CD14-positive monocyte (primary cell): ENCODE measurements at regions not wholly inside any gene's neighbourhood (a gene's known extent, or its start where the extent isn't known, plus 50 kb on each side); places are given as distances from the start of the nearest gene placed in this dataset.

Experiments used
- DNase-seq, 3 donors: peaks; one replicate each; pipeline ENCODE4 v3.0.0-alpha.2; 2011 to 2022
- H2AFZ ChIP-seq: 2 replicates; pipeline ENCODE4 v1.6.0; 2012; ENCODE audit warnings: mild to moderate bottlenecking, low read depth, low read length, inconsistent platforms; ENCODE audit not compliant: insufficient read depth, poor library complexity, severe bottlenecking
- H3K27ac ChIP-seq, 2 donors: 1 replicate in 1 of 2; 2 replicates in 1 of 2; pipeline ENCODE4 v1.5.1; 2012 to 2013; ENCODE audit warnings: low read length in 2 of 2, control low read depth in 1 of 2, inconsistent platforms in 1 of 2, low read depth in 1 of 2, mild to moderate bottlenecking in 1 of 2
- H3K27me3 ChIP-seq, 2 donors: one replicate each; pipeline versions ENCODE4 v1.6.0 to v1.6.1; 2011 to 2013; ENCODE audit warnings: low read length in 2 of 2; ENCODE audit not compliant: control insufficient read depth in 2 of 2, insufficient read depth in 2 of 2
- H3K36me3 ChIP-seq, 2 donors: replicated peaks in 1 of 2; 1 replicate in 1 of 2; 2 replicates in 1 of 2; pipeline versions ENCODE4 v1.5.1 to v1.6.1; 2012 to 2013; ENCODE audit warnings: low read length in 2 of 2, control low read depth in 1 of 2, inconsistent platforms in 1 of 2, mild to moderate bottlenecking in 1 of 2; ENCODE audit not compliant: insufficient read depth in 2 of 2, control insufficient read depth in 1 of 2
- H3K4me1 ChIP-seq, 2 donors: 1 replicate in 1 of 2; 2 replicates in 1 of 2; pipeline versions ENCODE4 v1.5.1 to v1.6.1; 2012 to 2013; ENCODE audit warnings: low read length in 2 of 2, control low read depth in 1 of 2, inconsistent platforms in 1 of 2, mild to moderate bottlenecking in 1 of 2, moderate library complexity in 1 of 2; ENCODE audit not compliant: insufficient read depth in 2 of 2, control insufficient read depth in 1 of 2
- H3K4me2 ChIP-seq: replicated peaks from 2 replicates; pipeline ENCODE3; 2012; ENCODE audit warnings: low read length, moderate library complexity, mild to moderate bottlenecking; ENCODE audit not compliant: poor library complexity, severe bottlenecking; ENCODE audit errors: extremely low read depth
- H3K4me3 ChIP-seq, 3 experiments: fragments of 200-600 bp in 1 of 3; sonication (generic) in 1 of 3; replicated peaks in 1 of 3; 1 replicate in 2 of 3; 2 replicates in 1 of 3; pipeline ENCODE4 v1.5.1; 2011 to 2013; ENCODE audit warnings: low read length in 3 of 3, mild to moderate bottlenecking in 3 of 3, control low read depth in 2 of 3, low read depth in 2 of 3, inconsistent platforms in 1 of 3, moderate library complexity in 1 of 3
- H3K79me2 ChIP-seq: 2 replicates; pipeline ENCODE4 v1.6.0; 2012; ENCODE audit warnings: mild to moderate bottlenecking, control low read depth, inconsistent platforms, low read length, moderate library complexity; ENCODE audit not compliant: insufficient read depth
- H3K9ac ChIP-seq: 2 replicates; pipeline ENCODE4 v1.6.0; 2017; ENCODE audit warnings: low read length, mild to moderate bottlenecking; ENCODE audit not compliant: insufficient read depth, poor library complexity, severe bottlenecking
- H3K9me3 ChIP-seq, 2 donors: replicated peaks in 1 of 2; 1 replicate in 1 of 2; 2 replicates in 1 of 2; pipeline versions ENCODE4 v1.5.1 to v1.6.1; 2012 to 2013; ENCODE audit warnings: low read length in 2 of 2, control low read depth in 1 of 2; ENCODE audit not compliant: control insufficient read depth in 1 of 2, insufficient read depth in 1 of 2
- H4K20me1 ChIP-seq: 2 replicates; pipeline ENCODE4 v1.6.0; 2012; ENCODE audit warnings: mild to moderate bottlenecking, low read length, control low read depth, moderate library complexity; ENCODE audit not compliant: insufficient read depth
- H3K27ac Mint-ChIP-seq, 7 donors: one replicate each; pipeline ENCODE4 v1.8.0; 2020; ENCODE audit warnings: mild to moderate bottlenecking in 7 of 7, mixed read lengths in 7 of 7, moderate library complexity in 6 of 7, inconsistent platforms in 2 of 7
- H3K27me3 Mint-ChIP-seq, 3 donors: one replicate each; pipeline ENCODE4 v1.8.0; 2021 to 2022; ENCODE audit warnings: low read depth in 3 of 3, mild to moderate bottlenecking in 3 of 3, mixed read lengths in 3 of 3, moderate library complexity in 3 of 3, inconsistent platforms in 1 of 3
- H3K36me3 Mint-ChIP-seq, 2 donors: one replicate each; pipeline ENCODE4 v1.8.0; 2020; ENCODE audit warnings: mixed read lengths in 2 of 2, inconsistent platforms in 1 of 2, mild to moderate bottlenecking in 1 of 2
- H3K4me1 Mint-ChIP-seq: one replicate; pipeline ENCODE4 v1.8.0; 2020; ENCODE audit warnings: mild to moderate bottlenecking, mixed read lengths
- H3K4me3 Mint-ChIP-seq, 2 donors: one replicate each; pipeline ENCODE4 v1.8.0; 2020; ENCODE audit warnings: mild to moderate bottlenecking in 2 of 2, mixed read lengths in 2 of 2, moderate library complexity in 1 of 2
- H3K9me3 Mint-ChIP-seq, 7 donors: one replicate each; pipeline ENCODE4 v1.8.0; 2020 to 2022; ENCODE audit warnings: mixed read lengths in 7 of 7, mild to moderate bottlenecking in 6 of 7, moderate library complexity in 6 of 7, inconsistent platforms in 2 of 7
- CTCF ChIP-seq: fragments of 200-600 bp; IDR thresholded peaks from one replicate; pipeline ENCODE4 v1.8.0; 2022; ENCODE audit warnings: antibody characterized with exemption, mild to moderate bottlenecking
- WGBS: methylation state at CpG from one replicate; pipeline ENCODE4 v1.1.5; 2013; ENCODE audit warnings: missing lambda C conversion rate; ENCODE audit not compliant: insufficient coverage; 5-methylcytosine and 5-hydroxymethylcytosine counted together
- intact Hi-C, 2 donors: fragments of 100-400 bp; cut with micrococcal nuclease; formaldehyde crosslinking; loops; one replicate each; pipeline versions ENCODE4 v1.15.0 to v1.15.1; 2023

- no peak for TF ChIP-seq CTCF
These were observed 254.1 kb upstream of the N4BP1 start for GRCh38 chr16:48864055-48864454.

GRCh38 chr16:48862087-48862532 lies 252.1 kb upstream of the N4BP1 start:
- no peaks in the 10 kb centered on the region for H3K4me1 ChIP-seq
- intact Hi-C loops: no loop called here
- TF ChIP-seq CTCF: no peak
- Mint-ChIP-seq H3K36me3 (no peaks in the 10 kb centered on the region), H3K4me1 (no peaks in the 10 kb centered on the region), H3K27me3 (peaks cover 0 to 3% (median 2%) of the 10 kb centered on the region in 3 donors), H3K9me3 (peaks cover 2 to 9% (median 5%) of the 10 kb centered on the region in 7 donors), H3K4me3 (no peak overlapping the region), H3K27ac (no peak overlapping the region)
- peaks cover 0 to 8% of the 10 kb centered on the region in 2 donors for H3K9me3 ChIP-seq
- no peaks in the 10 kb centered on the region for H3K36me3 ChIP-seq
- H3K27me3 ChIP-seq: no peaks in the 10 kb centered on the region
- H4K20me1 ChIP-seq: no peaks in the 10 kb centered on the region
- WGBS: 40% methylated on average over 7 of the region's 9 CpGs
- no peak overlapping the region for H3K27ac ChIP-seq
- no peak overlapping the region for H3K4me3 ChIP-seq
- no peak for DNase-seq
- no peak overlapping the region for H3K9ac ChIP-seq
- no peaks in the 10 kb centered on the region for H3K79me2 ChIP-seq
- no peak overlapping the region for H2AFZ ChIP-seq
- H3K4me2 ChIP-seq: no peak overlapping the region

More at GRCh38 chr16:48864055-48864454, 254.1 kb upstream of the N4BP1 start:
- DNase-seq: no peak
- no peaks in the 10 kb centered on the region for H4K20me1 ChIP-seq
- peaks cover 0 to 8% of the 10 kb centered on the region in 2 donors for H3K9me3 ChIP-seq
- H3K4me2 ChIP-seq: no peak overlapping the region
- peaks cover 0 to 3% (median 0%) of the 10 kb centered on the region in 3 donors for H3K27me3 Mint-ChIP-seq
- 100% methylated on average over 1 of the region's 1 CpG for WGBS
- no peaks in the 10 kb centered on the region for H3K4me1 ChIP-seq
- no peaks in the 10 kb centered on the region for H3K27me3 ChIP-seq
- intact Hi-C loops: no loop called here
- H3K36me3 ChIP-seq: no peaks in the 10 kb centered on the region
- peaks cover 2 to 10% (median 4%) of the 10 kb centered on the region in 7 donors for H3K9me3 Mint-ChIP-seq
- H3K9ac ChIP-seq: no peak overlapping the region
- no peak overlapping the region for H3K4me3 Mint-ChIP-seq
- H2AFZ ChIP-seq: no peak overlapping the region
- H3K27ac ChIP-seq: no peak overlapping the region
- no peak overlapping the region for H3K4me3 ChIP-seq
- H3K4me1 Mint-ChIP-seq: no peaks in the 10 kb centered on the region
- H3K36me3 Mint-ChIP-seq: no peaks in the 10 kb centered on the region
- no peaks in the 10 kb centered on the region for H3K79me2 ChIP-seq
- no peak overlapping the region for H3K27ac Mint-ChIP-seq
